ENCODE measurements at regions not wholly inside any gene's neighbourhood (a gene's known extent, or its start where the extent isn't known, plus 50 kb on each side); places are given as distances from the start of the nearest gene placed in this dataset.
"Not testable (repeated sequence)": the region's sequence is repeated elsewhere in the genome, so short reads cannot be mapped to it uniquely, and the experiment has no call there.

DNA sequence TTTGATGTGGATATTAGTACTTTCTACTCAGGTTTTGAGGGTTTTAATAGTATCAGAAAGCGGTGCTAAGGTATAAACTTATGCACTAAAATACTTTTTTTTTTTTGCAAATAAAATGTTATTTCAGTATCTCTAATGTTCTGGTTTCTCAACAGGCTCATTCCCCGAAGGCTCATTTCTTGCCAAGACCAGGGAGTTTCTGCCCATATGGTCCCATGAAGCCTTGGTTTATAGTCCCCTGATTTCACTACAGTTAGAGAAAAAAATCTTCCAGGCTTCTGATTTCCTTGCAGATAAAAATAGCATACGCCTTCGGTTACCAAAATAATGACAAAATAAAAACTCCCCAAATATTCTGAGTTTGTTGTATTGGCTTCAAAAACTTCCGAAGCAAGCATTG is 814.2 kb upstream of the PABPC4L start:
- DNase-seq: no peak

DNA sequence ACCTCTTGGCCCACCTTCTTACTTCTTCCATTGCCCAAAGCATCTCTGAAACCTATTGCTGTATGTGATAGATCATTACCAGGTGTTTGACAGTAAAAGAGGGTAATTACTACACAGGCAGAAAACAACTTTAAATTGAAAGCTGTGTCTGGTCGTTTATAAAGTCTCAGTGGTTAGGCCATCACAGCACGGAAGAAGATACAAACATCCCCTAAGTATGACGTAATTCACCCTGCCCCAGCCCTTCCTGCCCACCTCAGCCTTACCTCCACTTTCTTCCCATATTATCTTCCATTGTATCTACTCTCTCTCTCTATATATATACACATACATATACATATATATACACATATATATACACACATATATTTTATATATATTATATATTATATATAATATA is 805.8 kb upstream of the PABPC4L start:
- no peak for DNase-seq

DNA sequence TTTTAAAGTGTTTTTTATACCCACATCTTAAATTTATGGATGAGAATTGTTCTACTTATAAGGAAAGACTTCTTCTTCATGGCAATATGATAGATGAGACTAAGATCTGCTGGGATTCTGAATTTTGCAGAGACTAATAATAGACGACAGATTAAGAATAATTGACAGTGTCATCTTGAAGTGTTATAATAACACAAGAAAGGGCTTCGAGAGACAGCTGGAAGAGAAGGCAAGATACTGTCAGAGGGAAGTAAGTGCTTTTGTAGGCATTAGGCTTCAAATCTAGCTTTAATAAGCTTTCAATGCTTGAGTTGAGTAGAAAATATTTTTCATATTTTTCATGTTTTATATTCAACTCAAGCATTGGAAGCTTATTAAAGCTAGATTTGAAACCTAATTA is 797.6 kb upstream of the PABPC4L start:
- no peak for DNase-seq

DNA sequence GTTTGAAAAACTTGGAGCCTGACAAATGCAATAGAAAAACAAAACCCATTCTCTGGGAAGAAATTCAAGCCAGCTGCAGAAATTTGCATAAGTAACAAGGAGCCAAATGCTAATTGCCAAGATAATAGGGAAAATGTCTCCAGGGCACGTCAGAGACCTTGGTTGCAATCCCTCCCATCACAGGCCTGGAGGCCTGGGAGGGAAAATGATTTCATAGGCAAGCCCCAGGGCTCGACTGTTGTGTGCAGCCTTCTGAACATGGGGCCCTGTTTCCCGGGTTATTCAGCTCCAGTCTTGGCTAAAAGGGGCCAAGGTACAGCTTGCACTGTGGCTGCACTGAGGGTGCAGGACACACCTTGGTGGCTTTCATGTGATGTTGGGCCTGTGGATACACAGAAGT is 760.4 kb upstream of the PABPC4L start:
- no peak for DNase-seq

DNA sequence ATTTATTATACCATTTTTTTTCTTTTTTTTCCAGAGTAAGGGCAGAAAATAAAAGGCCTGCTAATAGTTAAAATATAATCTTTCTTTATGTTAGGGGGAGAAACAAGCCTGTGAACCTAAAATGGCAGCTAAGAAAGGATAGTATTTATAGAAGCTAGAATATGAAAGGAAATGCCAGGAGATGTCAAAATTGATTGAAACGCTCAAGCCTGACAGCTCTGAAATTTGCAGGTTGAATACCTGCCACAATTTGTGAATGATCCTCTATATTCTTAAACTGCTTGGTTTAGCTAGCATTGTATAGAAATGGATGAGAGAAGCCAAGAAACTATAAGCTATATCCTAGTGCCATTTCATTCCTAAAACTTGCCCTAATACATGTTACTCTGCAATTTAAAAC is 757.3 kb upstream of the PABPC4L start:
- no peak for DNase-seq

DNA sequence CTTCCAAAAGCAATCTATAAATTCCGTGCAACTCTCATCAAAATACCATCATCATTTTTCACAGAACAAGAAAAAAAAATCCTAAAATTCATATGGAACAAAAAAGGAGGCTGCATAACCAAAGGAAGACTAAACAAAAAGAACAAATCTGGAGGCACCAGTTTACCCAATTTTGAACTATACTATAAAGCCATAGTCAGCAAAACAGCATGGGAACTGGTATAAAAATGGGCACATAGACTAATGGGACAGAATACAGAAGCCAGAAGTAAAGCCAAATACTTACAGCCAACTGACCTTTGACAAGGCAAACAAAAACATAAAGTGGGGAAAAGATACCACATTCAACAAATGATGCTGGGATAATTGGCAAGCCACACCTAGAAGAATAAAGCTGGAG is 753.5 kb upstream of the PABPC4L start:
- no peak for DNase-seq

DNA sequence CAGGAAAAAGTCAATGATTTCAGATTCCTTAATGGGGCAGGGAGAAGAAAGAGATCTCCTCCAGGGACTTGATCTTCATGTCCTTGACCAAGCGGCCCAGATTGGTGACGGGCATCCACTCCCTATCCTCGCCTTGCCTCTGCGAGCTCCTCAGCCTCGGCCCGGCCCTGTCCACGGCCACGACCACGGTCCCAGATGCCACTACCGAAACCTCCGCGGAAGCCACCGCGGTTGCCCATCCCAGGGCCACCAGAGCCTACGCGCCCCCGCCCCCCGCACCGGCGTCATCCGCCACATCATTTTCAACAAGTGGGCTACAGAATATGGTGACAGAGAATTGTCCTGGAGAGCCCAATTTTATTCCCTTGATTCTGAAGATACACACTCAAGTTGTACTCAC is 751.2 kb upstream of the PABPC4L start:
- no peak for DNase-seq

DNA sequence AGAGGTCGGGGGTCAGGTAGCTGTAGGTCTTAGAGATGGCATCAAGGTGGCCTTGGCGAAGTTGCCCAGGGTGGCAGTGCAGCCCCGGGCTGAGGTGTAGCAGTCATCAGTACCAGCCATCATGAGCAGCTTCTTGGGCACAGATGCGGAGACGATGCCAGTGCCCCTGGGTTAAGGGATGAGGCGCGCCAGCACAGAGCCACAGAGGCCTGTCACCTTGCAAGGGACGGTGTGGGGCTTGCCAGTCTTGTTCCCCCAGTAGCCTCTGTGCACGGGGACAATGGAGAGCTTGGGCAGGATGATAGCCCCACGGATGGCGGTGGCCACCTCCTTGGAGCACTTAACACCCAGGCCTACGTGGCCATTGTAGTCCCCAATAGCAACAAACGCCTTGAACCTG is 750.7 kb upstream of the PABPC4L start:
- DNase-seq: no peak

DNA sequence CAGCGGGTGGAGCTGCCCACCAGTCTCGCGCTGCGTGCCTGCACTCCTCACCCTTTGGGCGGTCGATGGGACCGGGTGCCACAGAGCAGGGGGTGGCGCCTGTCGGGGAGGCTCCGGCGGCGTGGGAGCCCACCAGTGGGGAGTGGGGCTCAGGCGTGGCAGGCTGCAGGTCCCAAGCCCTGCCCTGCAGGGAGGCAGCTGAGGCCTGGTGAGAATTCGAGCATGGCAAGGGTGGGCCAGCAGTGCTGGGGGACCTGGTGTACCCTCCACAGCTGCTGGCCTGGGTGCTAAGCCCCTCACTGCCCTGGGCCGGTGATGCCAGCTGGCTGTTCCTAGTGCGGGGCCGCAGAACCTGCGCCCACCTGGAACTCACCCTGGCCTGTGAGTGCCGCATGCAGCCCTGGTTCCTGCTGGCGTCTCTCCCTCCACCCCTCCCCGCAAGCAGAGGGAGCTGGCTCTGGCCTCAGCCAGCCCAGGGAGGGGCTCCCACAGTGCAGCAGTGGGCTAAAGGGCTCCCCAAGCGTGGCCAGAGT is 746.6 kb upstream of the PABPC4L start:
- DNase-seq: no peak

DNA sequence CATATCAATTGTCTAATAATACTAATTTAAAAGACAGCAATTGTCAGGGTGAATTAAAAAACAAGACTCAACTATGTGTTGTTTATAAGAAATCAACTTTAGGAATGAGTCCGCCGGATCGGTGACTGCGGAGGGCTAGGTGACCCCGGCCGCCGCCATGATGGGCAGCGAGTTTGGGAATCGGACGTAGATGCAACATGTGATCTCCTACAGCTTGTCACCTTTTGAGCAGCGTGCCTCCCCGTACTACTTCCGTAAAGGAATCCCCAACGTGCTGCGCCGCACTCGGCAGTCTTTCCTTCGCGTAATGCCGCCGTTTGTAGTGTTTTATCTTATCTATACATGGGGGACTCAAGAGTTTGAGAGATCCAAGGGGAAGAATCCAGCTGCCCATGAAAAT is 742.5 kb upstream of the PABPC4L start:
- no peak for DNase-seq

DNA sequence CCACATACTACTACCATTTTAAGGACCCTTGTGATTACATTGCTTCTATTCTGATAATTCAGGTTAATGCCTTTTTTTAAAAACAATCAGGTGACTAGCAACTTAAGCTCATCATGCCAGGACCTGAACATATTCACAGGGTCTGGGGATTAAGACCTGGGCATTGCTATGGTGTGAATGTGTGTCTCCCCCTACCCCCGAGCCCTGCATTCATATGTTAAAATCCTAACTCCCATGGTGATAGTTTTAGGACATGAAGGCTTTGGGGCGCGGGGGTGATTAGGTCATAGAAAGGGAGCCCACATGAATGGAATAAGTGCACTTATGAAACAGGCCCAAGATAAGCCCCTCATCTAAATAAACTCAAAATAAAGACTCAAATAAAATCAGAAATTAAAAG is 734.4 kb upstream of the PABPC4L start:
- DNase-seq: no peak

DNA sequence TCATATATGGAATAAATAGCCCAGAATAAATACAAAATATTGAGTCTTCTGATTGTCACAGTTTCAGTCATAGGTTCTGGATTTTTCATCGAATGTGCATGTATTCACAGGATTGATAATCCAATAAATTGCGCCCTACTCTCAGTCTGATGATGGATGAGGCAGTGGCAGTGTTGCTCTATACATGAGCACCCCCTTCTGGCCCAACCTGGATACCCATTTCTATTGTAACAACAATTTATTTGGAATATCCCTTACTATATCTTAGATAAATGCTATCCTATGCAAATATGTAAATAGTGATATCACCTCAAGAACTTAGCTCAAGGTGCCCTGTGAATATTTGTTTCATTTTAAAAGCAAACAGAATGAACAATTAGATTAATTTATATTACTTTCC is 733.7 kb upstream of the PABPC4L start:
- peak; percentile 1 for DNase-seq

DNA sequence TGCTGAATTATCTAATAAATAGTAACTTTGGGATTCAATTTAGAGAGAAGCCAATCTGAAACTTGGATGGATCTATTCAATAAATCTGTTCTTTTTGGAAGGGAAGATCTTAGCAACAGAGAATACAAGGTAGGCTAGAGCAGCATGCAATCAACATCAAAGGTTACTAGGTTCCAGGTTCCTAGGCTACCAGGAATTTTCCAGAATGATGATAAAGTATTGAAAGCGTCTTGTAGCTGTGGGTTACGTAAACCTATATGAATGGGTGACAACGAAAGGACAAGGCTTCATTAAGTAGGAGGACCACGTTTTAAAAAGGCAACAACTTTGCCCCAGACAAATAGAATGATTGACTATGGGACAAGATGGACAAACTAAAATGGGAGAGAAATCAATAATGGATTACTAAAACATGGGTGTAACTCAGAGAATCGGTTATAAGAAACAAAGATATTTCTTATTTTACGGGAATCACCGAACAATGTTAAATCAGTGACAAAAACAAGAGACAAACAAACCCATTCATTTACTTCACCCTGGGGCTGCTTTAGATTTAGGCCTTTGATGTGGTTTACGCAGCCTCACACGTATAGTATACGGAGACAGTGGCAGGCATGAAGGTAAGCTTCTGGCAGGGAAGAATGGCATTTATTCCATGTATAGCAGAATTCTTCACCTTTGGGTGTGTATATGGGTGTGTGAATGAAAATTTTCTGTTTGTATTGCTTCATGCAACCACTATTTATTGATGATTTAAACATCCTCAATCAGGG is 732.6 kb upstream of the PABPC4L start:
- no peak for DNase-seq

DNA sequence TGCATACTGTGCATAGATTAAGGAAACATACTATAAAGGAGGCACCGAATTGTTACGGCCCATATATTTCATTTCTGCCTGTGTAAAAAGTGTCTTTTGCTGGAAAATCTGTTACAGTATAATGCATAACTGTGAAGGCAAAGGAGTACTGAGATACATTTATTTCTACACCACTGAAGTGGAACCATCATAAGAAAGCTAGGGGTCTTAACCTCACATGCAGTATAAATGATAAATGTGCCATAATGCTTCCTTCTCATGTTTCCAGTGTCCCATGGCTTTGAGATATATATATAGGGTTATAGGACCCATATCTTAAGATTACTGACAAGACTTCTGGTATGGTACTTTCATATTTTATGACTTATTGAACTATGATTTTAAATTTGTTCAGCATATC is 713.8 kb upstream of the PABPC4L start:
- no peak for DNase-seq

DNA sequence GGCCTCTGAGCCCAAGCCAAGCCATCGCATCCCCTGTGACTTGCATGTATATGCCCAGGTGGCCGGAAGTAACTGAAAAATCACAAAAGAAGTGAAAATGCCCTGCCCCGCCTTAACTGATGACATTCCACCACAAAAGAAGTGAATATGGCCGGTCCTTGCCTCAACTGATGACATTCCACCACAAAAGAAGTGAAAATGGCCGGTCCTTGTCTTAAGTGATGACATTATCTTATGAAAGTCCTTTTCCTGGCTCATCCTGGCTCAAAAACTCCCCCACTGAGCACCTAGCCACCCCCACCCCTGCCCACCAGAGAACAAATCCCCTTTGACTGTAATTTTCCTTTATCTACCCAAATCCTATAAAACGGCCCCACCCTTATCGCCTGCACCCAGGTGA is 712.7 kb upstream of the PABPC4L start:
- not testable (repeated sequence) for DNase-seq

DNA sequence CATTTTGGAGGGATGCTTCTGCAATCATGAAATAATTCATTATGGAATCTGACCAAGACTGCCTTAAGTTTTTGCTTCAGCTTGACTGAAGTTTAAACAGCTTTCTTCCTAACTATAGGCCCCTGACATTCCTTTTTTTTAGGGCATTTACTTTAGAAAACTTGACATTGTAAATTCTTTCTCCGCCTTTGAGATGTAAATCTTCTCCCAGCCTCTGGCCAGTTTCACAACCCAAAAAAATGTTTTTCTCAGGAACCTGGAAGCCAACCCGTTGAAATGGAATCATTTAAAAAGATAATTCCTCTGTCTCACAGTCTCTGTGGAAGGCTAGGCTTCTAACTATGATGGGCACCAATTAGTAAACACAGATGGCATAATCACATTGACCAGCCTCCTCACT is 710.4 kb upstream of the PABPC4L start:
- DNase-seq: no peak

DNA sequence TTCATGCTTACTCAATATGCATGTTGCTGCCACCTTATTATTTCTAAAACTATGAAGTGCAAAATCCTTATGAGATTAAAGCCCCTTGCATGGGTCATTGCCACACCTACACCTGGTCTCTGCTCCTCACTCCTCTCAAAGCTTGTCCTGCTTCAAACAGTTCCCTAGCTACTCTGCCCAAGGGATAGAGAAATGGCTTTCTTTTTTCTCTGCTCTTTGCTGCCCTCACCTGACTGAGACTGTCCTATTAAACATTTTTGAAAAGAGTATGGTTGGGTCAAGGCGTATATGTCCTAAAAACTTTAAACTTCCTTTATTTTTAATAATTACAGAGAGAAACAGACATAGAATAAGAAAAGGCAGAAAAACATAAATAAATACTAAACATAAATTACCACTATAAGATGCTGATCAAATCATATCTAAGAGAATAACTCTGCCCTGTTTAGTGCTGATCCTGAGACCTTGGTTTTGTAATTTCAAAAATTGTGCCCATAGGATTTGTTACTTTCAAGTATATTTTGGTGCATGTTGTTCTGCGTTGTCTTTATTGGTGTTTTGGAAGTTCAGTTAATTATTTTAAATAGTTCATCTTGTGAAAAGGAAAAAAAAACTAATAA is 704.9 kb upstream of the PABPC4L start:
- DNase-seq: no peak

DNA sequence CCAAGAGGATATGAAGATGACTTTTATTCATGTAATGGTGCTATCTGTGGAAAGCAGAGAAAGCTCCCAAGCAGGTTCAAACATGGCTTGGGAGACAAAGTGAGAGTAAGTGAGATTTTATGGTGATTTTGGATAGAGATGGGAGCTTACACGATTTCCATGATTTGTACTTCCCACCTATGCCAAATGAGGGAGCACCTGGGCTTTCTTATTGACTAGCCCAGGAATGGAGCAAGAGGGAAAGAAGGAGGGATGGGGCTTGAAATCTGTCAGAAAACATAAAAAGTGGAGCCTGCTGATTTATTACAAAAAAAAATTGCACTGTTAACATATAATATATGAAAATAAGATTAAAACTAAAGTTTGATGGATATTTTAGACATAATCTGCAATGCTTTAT is 703.5 kb upstream of the PABPC4L start:
- no peak for DNase-seq

DNA sequence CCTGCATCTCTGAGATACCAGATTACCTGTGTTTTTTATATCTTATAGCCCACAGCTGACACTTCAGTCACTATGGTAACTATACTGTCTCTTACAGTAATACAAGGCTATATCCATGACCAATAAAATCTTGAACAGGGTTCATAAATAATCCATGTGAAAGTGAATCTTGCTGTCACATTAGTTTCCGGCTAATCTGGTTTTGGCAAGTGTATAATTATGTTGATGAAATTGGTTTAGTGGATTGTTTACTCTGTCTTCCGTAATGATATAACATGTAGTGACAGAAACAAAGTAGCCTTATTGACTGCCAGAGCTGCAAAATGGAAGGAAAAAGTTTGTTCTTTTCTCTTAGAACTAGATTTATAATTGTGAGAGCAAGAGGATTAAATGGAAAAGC is 686.6 kb upstream of the PABPC4L start:
- DNase-seq: no peak

DNA sequence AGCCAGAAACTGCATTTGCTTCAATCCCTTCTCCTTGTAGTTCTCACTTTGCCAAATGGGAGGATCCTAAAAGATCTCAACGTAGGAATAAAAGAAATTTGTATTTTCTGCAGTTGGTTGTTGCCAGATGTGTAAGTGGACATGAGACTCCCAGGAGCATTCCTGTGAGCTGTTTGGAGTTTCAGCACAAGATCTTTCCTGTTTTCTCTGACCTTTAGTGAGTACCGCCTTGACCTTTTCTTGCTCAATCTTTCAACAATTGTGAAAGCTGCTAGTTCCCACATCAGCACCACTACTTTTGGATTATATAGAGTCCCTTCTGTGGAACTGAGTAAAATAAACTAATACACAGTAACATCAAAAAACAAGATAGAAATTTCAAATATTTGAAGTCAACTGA is 683.8 kb upstream of the PABPC4L start:
- DNase-seq: no peak

DNA sequence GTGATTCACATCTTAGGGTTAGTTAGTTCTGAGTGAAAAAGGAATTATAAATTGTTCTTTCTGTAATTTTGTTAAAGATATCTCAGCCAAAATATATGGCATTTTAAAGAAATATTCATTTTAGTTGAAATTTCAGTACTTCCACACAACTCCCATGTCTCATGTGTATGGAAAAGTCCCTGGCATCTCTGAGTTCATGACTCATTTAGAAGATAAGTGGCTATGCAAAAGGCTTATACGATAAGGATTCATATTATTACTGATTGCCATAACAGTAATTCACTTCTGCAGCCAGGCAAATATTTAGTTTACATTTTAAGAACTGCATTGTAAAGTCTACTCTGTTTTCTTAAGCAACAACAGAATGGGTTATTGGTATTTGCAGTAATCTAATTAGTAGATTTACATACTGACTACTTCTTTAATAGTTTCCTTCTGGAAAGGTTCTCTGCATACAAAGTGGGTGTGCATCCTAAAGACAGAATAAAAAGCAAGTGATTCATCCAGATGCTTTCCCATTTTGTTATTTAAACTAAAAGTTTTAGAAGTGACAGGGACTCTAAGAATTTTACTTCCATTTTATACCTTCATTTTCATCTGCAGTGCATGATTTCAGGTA is 682.4 kb upstream of the PABPC4L start:
- no peak for DNase-seq

DNA sequence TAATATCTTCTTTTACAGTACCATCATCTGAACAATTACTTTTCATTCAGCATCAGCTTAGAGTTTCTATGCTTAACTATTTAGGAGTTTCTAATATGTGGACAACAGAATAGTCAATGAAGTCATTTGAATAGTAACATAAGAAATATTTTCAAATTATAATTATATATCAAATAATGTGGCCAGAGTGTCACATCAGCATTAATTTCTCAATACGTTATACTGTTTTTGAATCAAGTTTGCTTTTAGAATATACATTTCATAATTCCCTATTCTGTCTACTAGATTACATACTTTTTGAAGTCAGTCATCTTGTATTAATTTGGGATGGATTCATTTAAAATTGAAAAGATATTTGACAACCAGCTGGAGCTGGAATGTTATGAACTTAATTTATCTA is 677.4 kb upstream of the PABPC4L start:
- no peak for DNase-seq

DNA sequence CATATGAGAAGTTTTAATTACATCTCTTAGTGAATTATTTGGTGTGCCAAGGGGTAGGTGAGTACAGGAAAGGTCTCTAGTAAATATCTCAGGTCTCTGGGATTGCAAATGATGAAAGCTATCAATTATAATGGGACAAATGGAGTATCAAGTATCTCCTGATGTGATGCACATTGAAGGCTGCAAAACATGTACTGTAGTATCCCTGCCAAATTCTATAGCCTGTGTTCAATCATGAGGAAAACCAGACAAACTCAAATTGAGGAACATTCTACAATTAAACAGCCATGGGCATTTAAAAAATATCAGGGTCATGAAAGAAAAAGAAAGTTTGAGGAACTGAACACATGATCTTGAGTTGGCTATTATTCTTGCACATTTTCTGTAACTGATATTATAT is 665.4 kb upstream of the PABPC4L start:
- DNase-seq: no peak

DNA sequence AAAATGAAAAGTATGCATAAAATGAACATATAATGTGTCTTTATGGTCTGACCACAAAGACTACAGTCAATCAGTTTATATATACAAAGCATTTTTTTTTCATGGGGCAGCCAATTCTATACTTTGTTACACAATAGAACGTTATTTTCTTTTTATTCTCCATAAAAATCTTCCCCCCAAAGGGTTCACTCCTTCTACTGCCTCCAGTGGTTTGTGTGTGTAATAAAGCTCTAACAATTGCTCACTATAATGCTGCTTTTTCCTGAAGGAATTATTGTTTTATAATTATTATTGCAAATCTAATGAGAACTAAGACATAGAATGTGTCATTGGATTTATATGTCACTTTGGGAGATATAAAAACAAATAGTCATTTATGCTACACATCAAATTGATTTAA is 664.1 kb upstream of the PABPC4L start:
- DNase-seq: no peak
